Endothelial cell of umbilical vein (primary cell): ENCODE measurements at regions not wholly inside any gene's neighbourhood (a gene's known extent, or its start where the extent isn't known, plus 50 kb on each side); places are given as distances from the start of the nearest gene placed in this dataset.

Experiments
- CTCF ChIP-seq, 2 donors: IDR thresholded peaks; 1 replicate in 1 of 2; 2 replicates in 1 of 2; pipeline ENCODE4 v1.5.1; 2011; ENCODE audit warnings: low read length in 2 of 2, mild to moderate bottlenecking in 2 of 2, moderate library complexity in 2 of 2, control low read depth in 1 of 2, inconsistent platforms in 1 of 2, low read depth in 1 of 2; ENCODE audit not compliant: insufficient read depth in 1 of 2; ENCODE audit errors: extremely low read depth in 1 of 2
- JUN ChIP-seq: IDR thresholded peaks from 2 replicates; pipeline ENCODE4 v1.6.1; 2011; ENCODE audit warnings: borderline replicate concordance, low read depth; ENCODE audit not compliant: insufficient read length, insufficient read depth
- POLR2A ChIP-seq: IDR thresholded peaks from 2 replicates; pipeline ENCODE4 v1.6.1; 2012; ENCODE audit warnings: low read depth, mild to moderate bottlenecking, control low read depth, low read length

GRCh38 chr1:224874775-224875174, 54.7 kb upstream of the DNAH14 start:
- TF ChIP-seq POLR2A, result no peak
- no peak for TF ChIP-seq JUN
- TF ChIP-seq CTCF (IDR thresholded peaks at IDR 0.05; ENCODE audit: extremely low read depth in 1 of 2, insufficient read depth in 1 of 2, low read depth in 1 of 2, low read length in 2 of 2), result no peak
